PC-3 (cell line): ENCODE measurements at regions not wholly inside any gene's neighbourhood (a gene's known extent, or its start where the extent isn't known, plus 50 kb on each side); places are given as distances from the start of the nearest gene placed in this dataset.

Experiments
- ATAC-seq: fragments of 200-7000 bp; cut with Tn5 transposase; 2 replicates; pipeline ENCODE4 v1.9.1; 2020; ENCODE audit warnings: mild to moderate bottlenecking, moderate library complexity
- BruUV-seq: library from RNA; stranded (reverse); fragments of 400-500 nt; replicated peaks from 2 replicates; lab custom pipeline; 2021; lab: Mats Ljungman, UMichigan
- CTCF ChIA-PET: fragments of 300-600 bp; sonication (Branson Sonifier 250); formaldehyde crosslinking; loops from one replicate; lab custom pipeline; 2022; ENCODE audit warnings: antibody characterized with exemption; lab: Charles Lee
- POLR2A ChIA-PET: fragments of 300-600 bp; sonication (Branson Sonifier 250); formaldehyde crosslinking; loops from one replicate; lab custom pipeline; 2022; ENCODE audit warnings: antibody characterized with exemption; ENCODE audit not compliant: unreplicated experiment; lab: Charles Lee
- DNase-seq: peaks from one replicate; pipeline ENCODE4 v3.0.0-alpha.2; 2015
- H2AFZ ChIP-seq: fragments of 300-600 bp; sonication (generic); 2 replicates; pipeline ENCODE4 v1.6.0; 2016; ENCODE audit warnings: antibody characterized with exemption, low read length
- H3F3A ChIP-seq: fragments of 300-600 bp; sonication (generic); one replicate; pipeline ENCODE4 v1.6.0; 2017; ENCODE audit warnings: antibody characterized with exemption, low read length, control low read depth, mild to moderate bottlenecking; ENCODE audit not compliant: unreplicated experiment
- H3K27ac ChIP-seq: fragments of 300-600 bp; sonication (generic); 2 replicates; pipeline ENCODE4 v1.5.1; 2016; ENCODE audit warnings: mild to moderate bottlenecking, low read length
- H3K27me3 ChIP-seq: fragments of 300-600 bp; sonication (generic); 2 replicates; pipeline ENCODE4 v1.6.1; 2016; ENCODE audit warnings: low read length, mixed read lengths
- H3K36me3 ChIP-seq: fragments of 300-600 bp; sonication (generic); 2 replicates; pipeline ENCODE4 v1.6.1; 2016; ENCODE audit warnings: low read depth, mixed run types, low read length, mixed read lengths
- H3K4me1 ChIP-seq: fragments of 300-600 bp; sonication (generic); 2 replicates; pipeline ENCODE4 v1.5.1; 2016; ENCODE audit warnings: low read length; ENCODE audit not compliant: insufficient read depth
- H3K4me2 ChIP-seq: fragments of 300-600 bp; sonication (generic); 2 replicates; pipeline ENCODE4 v1.6.0; 2016; ENCODE audit warnings: low read length
- H3K4me3 ChIP-seq: fragments of 300-600 bp; sonication (generic); 2 replicates; pipeline ENCODE4 v1.5.1; 2016; ENCODE audit warnings: mild to moderate bottlenecking, low read length, mixed read lengths
- H3K79me2 ChIP-seq: fragments of 300-600 bp; sonication (generic); 2 replicates; pipeline ENCODE4 v1.6.1; 2017; ENCODE audit warnings: low read length, mixed read lengths
- H3K9ac ChIP-seq: fragments of 300-600 bp; sonication (generic); 2 replicates; pipeline ENCODE4 v1.6.0; 2016; ENCODE audit warnings: mild to moderate bottlenecking, low read length
- H3K9me2 ChIP-seq: fragments of 300-600 bp; sonication (generic); replicated peaks from 2 replicates; pipeline ENCODE4 v1.6.1; 2016; ENCODE audit warnings: mixed run types, low read length, mixed read lengths
- H3K9me3 ChIP-seq: fragments of 300-600 bp; sonication (generic); 2 replicates; pipeline ENCODE4 v1.6.1; 2016; ENCODE audit warnings: low read length, mixed read lengths
- H4K20me1 ChIP-seq: fragments of 300-600 bp; sonication (generic); 2 replicates; pipeline ENCODE4 v1.6.1; 2016; ENCODE audit warnings: low read length, mixed read lengths
- EZH2 ChIP-seq: fragments of 300-600 bp; sonication (generic); IDR thresholded peaks from one replicate; pipeline ENCODE4 v1.6.1; 2017; ENCODE audit warnings: antibody characterized with exemption, mild to moderate bottlenecking, low read length; ENCODE audit not compliant: unreplicated experiment
- EZH2phosphoT487 ChIP-seq: fragments of 300-600 bp; sonication (generic); IDR thresholded peaks from 2 replicates; pipeline ENCODE4 v1.6.1; 2018; ENCODE audit warnings: mild to moderate bottlenecking, antibody characterized with exemption, low read length, borderline replicate concordance
- intact Hi-C: fragments of 100-400 bp; cut with micrococcal nuclease; formaldehyde crosslinking; loops from 2 replicates; pipeline ENCODE4 v1.9.0; 2023
- TF ChIP-seq, protein P1 (sequence below): fragments of 300-600 bp; sonication (generic); conservative IDR thresholded peaks from 2 replicates; pipeline ENCODE4 v1.5.1; 2017; ENCODE audit warnings: antibody characterized with exemption, low read depth, mild to moderate bottlenecking, low read length

DNA sequence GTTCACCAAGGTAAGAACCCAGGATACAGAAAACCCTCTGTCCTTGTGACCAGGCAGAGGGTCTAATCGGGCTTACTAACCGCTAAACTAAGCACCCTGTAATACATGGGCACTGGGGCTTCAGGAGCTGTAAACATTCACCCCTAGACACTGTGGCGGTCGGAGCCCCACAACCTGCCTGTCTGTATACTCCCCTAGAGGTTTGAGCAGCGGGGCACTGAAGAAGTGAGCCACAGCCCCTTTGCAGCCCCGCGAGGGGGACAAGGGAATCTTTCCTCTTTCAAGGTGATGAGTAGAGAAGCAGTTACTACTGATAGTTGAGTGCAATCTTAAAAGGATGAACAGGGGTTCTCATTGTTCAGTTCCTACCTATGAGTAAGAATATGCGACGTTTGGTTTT, 397.2 kb downstream of the AEBP2 start:
- Histone ChIP-seq H3K9me3 (no peaks in the 10 kb centered on the region), H3K9me2 (no peaks in the 10 kb centered on the region), H3F3A (no peaks in the 10 kb centered on the region), H3K4me2 (no peak overlapping the region), H3K27me3 (no peaks in the 10 kb centered on the region), H3K4me1 (no peaks in the 10 kb centered on the region), H2AFZ (no peak overlapping the region), H4K20me1 (no peaks in the 10 kb centered on the region), H3K79me2 (no peaks in the 10 kb centered on the region), H3K9ac (no peak overlapping the region), H3K36me3 (no peaks in the 10 kb centered on the region), H3K27ac (no peak overlapping the region), H3K4me3 (no peak overlapping the region)
- ChIA-PET CTCF (no interaction called here), POLR2A (no interaction called here)
- TF ChIP-seq EZH2 (no peak), EZH2phosphoT487 (no peak)
- TF ChIP-seq, protein P1, sequence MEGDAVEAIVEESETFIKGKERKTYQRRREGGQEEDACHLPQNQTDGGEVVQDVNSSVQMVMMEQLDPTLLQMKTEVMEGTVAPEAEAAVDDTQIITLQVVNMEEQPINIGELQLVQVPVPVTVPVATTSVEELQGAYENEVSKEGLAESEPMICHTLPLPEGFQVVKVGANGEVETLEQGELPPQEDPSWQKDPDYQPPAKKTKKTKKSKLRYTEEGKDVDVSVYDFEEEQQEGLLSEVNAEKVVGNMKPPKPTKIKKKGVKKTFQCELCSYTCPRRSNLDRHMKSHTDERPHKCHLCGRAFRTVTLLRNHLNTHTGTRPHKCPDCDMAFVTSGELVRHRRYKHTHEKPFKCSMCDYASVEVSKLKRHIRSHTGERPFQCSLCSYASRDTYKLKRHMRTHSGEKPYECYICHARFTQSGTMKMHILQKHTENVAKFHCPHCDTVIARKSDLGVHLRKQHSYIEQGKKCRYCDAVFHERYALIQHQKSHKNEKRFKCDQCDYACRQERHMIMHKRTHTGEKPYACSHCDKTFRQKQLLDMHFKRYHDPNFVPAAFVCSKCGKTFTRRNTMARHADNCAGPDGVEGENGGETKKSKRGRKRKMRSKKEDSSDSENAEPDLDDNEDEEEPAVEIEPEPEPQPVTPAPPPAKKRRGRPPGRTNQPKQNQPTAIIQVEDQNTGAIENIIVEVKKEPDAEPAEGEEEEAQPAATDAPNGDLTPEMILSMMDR, result no peak
- DNase-seq (no peak), ATAC-seq (no peak)
- BruUV-seq, result no TSS peak
- intact Hi-C loops, result no loop called here

DNA sequence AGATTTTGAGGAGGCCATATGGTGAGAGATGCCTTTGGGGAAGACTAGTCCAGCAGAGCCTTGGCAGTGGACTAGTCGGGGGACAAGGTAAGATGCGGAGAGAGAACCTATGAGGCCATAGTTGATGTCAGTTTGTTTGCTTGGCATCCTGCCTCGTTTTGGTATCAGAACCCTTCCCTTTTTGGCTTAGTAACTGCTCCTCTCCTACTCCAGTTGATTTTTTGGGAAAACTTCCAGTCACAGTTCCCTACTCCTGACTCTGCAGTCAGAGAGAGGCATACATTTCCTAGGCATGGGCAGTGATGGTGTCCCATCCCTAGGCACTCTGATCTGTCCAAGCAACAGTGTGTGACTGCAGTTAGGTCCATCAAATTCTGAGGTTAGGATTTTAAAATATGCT, 398.3 kb downstream of the AEBP2 start:
- ChIA-PET POLR2A (no interaction called here), CTCF (no interaction called here)
- H3K9ac ChIP-seq, result no peak overlapping the region
- no peaks in the 10 kb centered on the region for H3K36me3 ChIP-seq
- H3K27me3 ChIP-seq, result no peaks in the 10 kb centered on the region
- no TSS peak for BruUV-seq
- no peaks in the 10 kb centered on the region for H3K9me3 ChIP-seq
- no peak for ATAC-seq
- no peak overlapping the region for H3K4me3 ChIP-seq
- no peak for DNase-seq
- no peaks in the 10 kb centered on the region for H3K79me2 ChIP-seq
- H4K20me1 ChIP-seq, result no peaks in the 10 kb centered on the region
- no peak overlapping the region for H3K27ac ChIP-seq
- H3K4me1 ChIP-seq, result no peaks in the 10 kb centered on the region
- TF ChIP-seq, protein P1, result no peak
- TF ChIP-seq EZH2phosphoT487 (no peak), EZH2 (no peak)
- intact Hi-C loops, result no loop called here
- H3F3A ChIP-seq, result no peaks in the 10 kb centered on the region
- H3K9me2 ChIP-seq, result no peaks in the 10 kb centered on the region
- no peak overlapping the region for H2AFZ ChIP-seq
- H3K4me2 ChIP-seq, result no peak overlapping the region

DNA sequence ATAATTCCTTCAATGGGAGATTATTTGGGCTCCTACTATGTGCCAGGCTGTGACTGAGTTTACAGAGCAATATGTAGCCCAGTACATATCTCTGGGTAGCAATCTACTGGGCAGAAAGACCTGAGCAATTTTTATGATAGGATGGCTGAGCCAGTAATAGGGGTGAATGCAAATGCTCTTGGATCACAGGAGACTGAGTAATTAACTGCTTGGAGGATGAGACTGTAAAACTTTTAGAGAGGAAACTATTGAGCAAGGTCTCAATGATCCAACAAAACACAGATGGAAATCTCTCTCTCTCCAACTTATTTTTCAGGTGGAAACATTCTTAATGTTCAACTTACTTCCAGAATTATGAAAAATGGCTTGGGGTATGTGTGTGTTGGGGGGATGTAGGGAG, 402.2 kb downstream of the AEBP2 start:
- H3K9ac ChIP-seq, result no peak overlapping the region
- intact Hi-C loops, result no loop called here
- BruUV-seq, result no TSS peak
- H3K9me3 ChIP-seq, result no peaks in the 10 kb centered on the region
- POLR2A ChIA-PET, result interaction anchor here (0.6 kb wide), 1 partner anchor 14 kb away, joined by 3 read pairs; no protein-coding TSS in a partner anchor
- CTCF ChIA-PET, result no interaction called here
- H3K4me3 ChIP-seq, result no peak overlapping the region
- H2AFZ ChIP-seq, result no peak overlapping the region
- no peak overlapping the region for H3K4me2 ChIP-seq
- ATAC-seq, result no peak
- H3K36me3 ChIP-seq, result no peaks in the 10 kb centered on the region
- H3K9me2 ChIP-seq, result no peaks in the 10 kb centered on the region
- H3K27ac ChIP-seq, result no peak overlapping the region
- no peaks in the 10 kb centered on the region for H3K27me3 ChIP-seq
- no peaks in the 10 kb centered on the region for H3K79me2 ChIP-seq
- no peaks in the 10 kb centered on the region for H3F3A ChIP-seq
- H3K4me1 ChIP-seq, result peaks cover 3% of the 10 kb centered on the region
- DNase-seq, result no peak
- TF ChIP-seq, protein P1, result no peak
- no peak for TF ChIP-seq EZH2phosphoT487
- TF ChIP-seq EZH2, result no peak
- H4K20me1 ChIP-seq, result no peaks in the 10 kb centered on the region
